Non-pigmented ciliary epithelial cell (primary cell): ENCODE measurements at regions not wholly inside any gene's neighbourhood (a gene's known extent, or its start where the extent isn't known, plus 50 kb on each side); places are given as distances from the start of the nearest gene placed in this dataset.

ENCODE experiments used
- DNase-seq: peaks from one replicate; pipeline ENCODE4 v3.0.0-alpha.2; 2010; ENCODE audit warnings: low read depth

- no peak for DNase-seq
These were observed 88.2 kb upstream of the DAP start for GRCh38 chr5:10849278-10849677.

GRCh38 chr5:10844016-10844415 is 83.0 kb upstream of the DAP start:
- no peak for DNase-seq

- DNase-seq: no peak
These were observed 81.8 kb upstream of the DAP start for GRCh38 chr5:10842823-10843222.

- DNase-seq: no peak
These were observed 79.0 kb upstream of the DAP start for GRCh38 chr5:10839916-10840599.

- no peak for DNase-seq
These were observed 78.1 kb upstream of the DAP start for GRCh38 chr5:10839118-10839517.

- DNase-seq: no peak
These were observed 77.0 kb upstream of the DAP start for GRCh38 chr5:10838038-10838437.

- peak; percentile 85 for DNase-seq
These were observed 76.0 kb upstream of the DAP start for GRCh38 chr5:10836986-10837385.

- no peak for DNase-seq
These were observed 73.7 kb upstream of the DAP start for GRCh38 chr5:10834695-10835094.

- DNase-seq: no peak
These were observed 72.0 kb upstream of the DAP start for GRCh38 chr5:10832987-10833386.

- DNase-seq: no peak
These were observed 71.4 kb upstream of the DAP start for GRCh38 chr5:10832421-10832820.

GRCh38 chr5:10831419-10831818 is 70.4 kb upstream of the DAP start:
- peak; percentile 89 for DNase-seq

- no peak for DNase-seq
These were observed 67.2 kb upstream of the DAP start for GRCh38 chr5:10828241-10828640.

GRCh38 chr5:10827571-10827970 is 66.5 kb upstream of the DAP start:
- DNase-seq: no peak

- DNase-seq: no peak
These were observed 65.9 kb upstream of the DAP start for GRCh38 chr5:10826971-10827370.

GRCh38 chr5:10825897-10826644 is 65.0 kb upstream of the DAP start:
- no peak for DNase-seq

GRCh38 chr5:10812218-10812617 is 51.2 kb upstream of the DAP start:
- no peak for DNase-seq
